HepG2 (cell line): ENCODE measurements at regions not wholly inside any gene's neighbourhood (a gene's known extent, or its start where the extent isn't known, plus 50 kb on each side); places are given as distances from the start of the nearest gene placed in this dataset.

Experiments used
- CTCF ChIP-seq: sonication (generic); formaldehyde crosslinking; IDR thresholded peaks from 2 replicates; pipeline ENCODE4 v1.5.0; 2020; ENCODE audit warnings: mild to moderate bottlenecking, missing genetic modification reagents, moderate library complexity
- FOXK2 ChIP-seq: fragments of 450-650 bp; IDR thresholded peaks from 2 replicates; pipeline ENCODE4 v1.6.1; 2016
- MNT ChIP-seq: fragments of 450-650 bp; IDR thresholded peaks from 2 replicates; pipeline ENCODE4 v1.6.1; 2016
- PCBP1 ChIP-seq: fragments of 200-400 bp; formaldehyde crosslinking; IDR thresholded peaks from 2 replicates; pipeline ENCODE4 v1.6.1; 2017; ENCODE audit warnings: mild to moderate bottlenecking, low read depth, low read length, borderline replicate concordance
- RAD51 ChIP-seq: fragments of 450-650 bp; IDR thresholded peaks from 2 replicates; pipeline ENCODE4 v1.6.1; 2016; ENCODE audit warnings: borderline replicate concordance
- REST ChIP-seq, 2 experiments: IDR thresholded peaks; 2 replicates each; pipeline ENCODE4 v1.6.1; 2011 to 2012; ENCODE audit warnings: low read length in 2 of 2, borderline replicate concordance in 1 of 2, low read depth in 1 of 2, mild to moderate bottlenecking in 1 of 2, moderate library complexity in 1 of 2
- SOX6 ChIP-seq, 2 experiments: fragments of 450-650 bp in 1 of 2; sonication (generic) in 1 of 2; formaldehyde crosslinking in 1 of 2; IDR thresholded peaks; 2 replicates each; pipeline versions ENCODE4 v1.4.0 to v1.6.1; 2017 to 2020; ENCODE audit warnings: antibody characterized with exemption in 1 of 2, mild to moderate bottlenecking in 1 of 2, missing genetic modification reagents in 1 of 2
- ZNF530 ChIP-seq: sonication (generic); formaldehyde crosslinking; IDR thresholded peaks from 2 replicates; pipeline ENCODE4 v1.5.0; 2020; ENCODE audit warnings: low read depth, mild to moderate bottlenecking, missing genetic modification reagents
- ZSCAN22 ChIP-seq: sonication (generic); formaldehyde crosslinking; IDR thresholded peaks from 2 replicates; pipeline ENCODE4 v1.4.0; 2020; ENCODE audit warnings: mild to moderate bottlenecking, missing genetic modification reagents

GRCh38 chr3:4247391-4247790, 55.8 kb upstream of the SETMAR start:
- no peak for TF ChIP-seq ZSCAN22 (CRISPR knock-in tag)
- TF ChIP-seq MNT, result no peak
- no peak for TF ChIP-seq SOX6 (IDR thresholded peaks at IDR 0.05)
- TF ChIP-seq SOX6 (CRISPR knock-in tag; IDR thresholded peaks at IDR 0.05), result no peak
- no peak for TF ChIP-seq CTCF (CRISPR knock-in tag)
- no peak for TF ChIP-seq PCBP1
- no peak for TF ChIP-seq RAD51
- no peak for TF ChIP-seq REST (IDR thresholded peaks at IDR 0.05; ENCODE audit: borderline replicate concordance in 1 of 2, low read depth in 1 of 2, low read length in 2 of 2)
- TF ChIP-seq ZNF530 (CRISPR knock-in tag), result no peak
- TF ChIP-seq FOXK2, result no peak
